Activated CD4-positive, alpha-beta T cell treated with anti-CD3 and anti-CD28 coated beads for 24 hours (primary cell): ENCODE measurements at regions not wholly inside any gene's neighbourhood (a gene's known extent, or its start where the extent isn't known, plus 50 kb on each side); places are given as distances from the start of the nearest gene placed in this dataset.
A peak's percentile ranks its signal among the peaks of the same experiment; 100 is the strongest.

Experiments used
- DNase-seq, 2 donors: peaks; one replicate each; pipeline ENCODE4 v3.0.0-alpha.2; 2020; ENCODE audit warnings: low read depth in 2 of 2

- no peak for DNase-seq
These were observed 416.2 kb upstream of the CCDC196 start for GRCh38 chr14:66069830-66070541.

- peak; percentile 54 to 61 for DNase-seq
These were observed 415.4 kb upstream of the CCDC196 start for GRCh38 chr14:66070542-66071319.

DNA sequence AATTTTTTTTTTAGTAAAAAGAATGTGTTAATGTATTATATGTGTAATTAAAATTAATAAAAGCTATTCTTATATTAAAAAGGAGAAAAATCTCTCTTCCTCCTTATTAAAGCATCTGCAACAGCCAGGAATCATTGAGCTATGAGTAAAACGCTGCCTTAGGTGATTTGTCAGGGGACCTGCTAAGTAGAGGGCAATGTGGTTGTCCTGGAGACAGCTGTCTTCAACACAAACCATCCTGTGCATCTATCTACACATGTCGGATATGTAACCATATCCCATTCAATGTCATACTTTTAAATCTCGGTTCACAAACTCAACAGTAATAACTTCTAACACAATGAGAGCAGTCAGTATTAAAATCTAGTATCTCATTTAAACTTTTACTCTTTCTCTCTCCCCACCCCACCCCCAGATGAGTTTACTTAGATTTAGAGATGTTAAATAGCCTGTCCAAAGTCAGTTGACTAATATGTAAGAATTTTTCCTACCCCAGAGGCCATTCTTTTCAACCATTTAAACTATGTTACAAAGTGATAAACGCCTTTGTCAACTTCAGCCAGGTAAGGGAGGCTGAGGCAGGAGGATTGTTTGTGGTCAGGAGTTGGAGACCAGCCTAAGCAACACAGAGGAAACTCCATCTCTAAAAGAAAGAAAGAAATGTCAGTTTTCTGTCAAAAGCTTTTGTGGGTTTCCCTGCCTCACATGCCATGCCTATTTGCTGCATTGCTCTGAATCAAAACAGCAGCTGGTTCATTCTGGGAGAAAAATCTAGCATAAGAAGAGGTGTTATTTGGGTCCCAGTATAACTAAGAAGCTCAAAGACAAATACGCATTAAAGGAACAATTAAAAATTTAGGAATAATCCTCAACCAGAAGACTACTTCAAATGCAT is 413.7 kb upstream of the CCDC196 start:
- DNase-seq: no peak

DNA sequence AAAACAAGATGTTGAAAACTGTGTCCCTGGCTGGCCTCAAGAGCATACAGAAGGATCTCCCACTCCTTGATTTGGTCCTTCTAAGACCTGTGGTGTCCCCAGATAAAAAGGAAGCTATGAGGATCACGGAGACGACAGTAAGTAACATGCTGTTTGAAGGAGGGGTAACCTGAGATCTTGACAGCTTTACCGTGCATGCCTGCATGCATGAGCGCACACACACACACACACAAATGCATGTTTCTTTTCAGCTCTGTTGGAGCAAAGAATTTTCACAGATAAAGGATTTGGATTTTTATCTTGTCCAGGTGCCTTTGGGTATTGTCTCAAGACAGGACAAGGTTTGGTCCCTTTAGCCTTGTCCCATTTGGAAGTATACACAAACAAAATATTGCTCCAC is 411.6 kb upstream of the CCDC196 start:
- DNase-seq: no peak

GRCh38 chr14:66076176-66076575 is 410.0 kb upstream of the CCDC196 start:
- DNase-seq: no peak

- no peak for DNase-seq
These were observed 408.2 kb upstream of the CCDC196 start for GRCh38 chr14:66078006-66078405.

DNA sequence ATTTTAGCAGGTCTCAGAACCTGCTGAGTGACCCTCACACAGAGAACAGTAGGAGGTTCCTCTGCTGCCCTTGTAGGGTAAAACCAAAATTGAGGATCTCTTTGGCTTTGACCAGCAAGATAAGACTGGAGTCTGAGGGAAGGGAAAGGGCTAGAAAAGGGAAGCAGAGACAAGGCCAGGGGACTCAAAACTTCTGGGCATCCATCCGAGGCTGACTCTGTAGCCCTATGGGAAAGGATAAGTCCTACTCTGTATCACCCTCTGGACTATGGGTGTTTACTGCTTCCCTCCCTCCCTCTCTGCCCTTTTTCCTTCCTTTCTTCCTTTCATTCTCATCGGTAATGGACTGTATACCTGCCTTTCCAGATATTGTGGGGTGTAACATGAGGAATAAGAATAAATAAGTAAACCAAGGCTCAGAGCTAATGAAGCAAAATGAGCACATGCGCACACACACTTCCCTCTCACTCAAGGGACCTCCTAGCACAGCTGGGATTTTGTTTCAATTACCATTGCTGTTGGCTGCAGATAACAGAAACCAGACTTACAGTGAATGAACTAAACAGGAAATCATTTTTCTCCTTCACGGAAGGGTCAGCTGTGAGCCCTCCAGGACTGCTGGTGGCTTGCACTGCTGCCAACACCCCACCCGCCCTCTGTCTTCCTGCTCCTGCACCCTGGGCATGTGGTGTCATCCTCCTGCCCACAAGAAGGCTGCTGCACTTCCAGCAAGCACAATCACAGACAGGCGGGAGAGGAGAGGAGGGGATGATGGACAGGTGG is 404.4 kb upstream of the CCDC196 start:
- DNase-seq: no peak

GRCh38 chr14:66085224-66085623 is 400.9 kb upstream of the CCDC196 start:
- DNase-seq: no peak

GRCh38 chr14:66085665-66086064 is 400.5 kb upstream of the CCDC196 start:
- DNase-seq: no peak

- DNase-seq: no peak
These were observed 398.9 kb upstream of the CCDC196 start for GRCh38 chr14:66087231-66087630.

DNA sequence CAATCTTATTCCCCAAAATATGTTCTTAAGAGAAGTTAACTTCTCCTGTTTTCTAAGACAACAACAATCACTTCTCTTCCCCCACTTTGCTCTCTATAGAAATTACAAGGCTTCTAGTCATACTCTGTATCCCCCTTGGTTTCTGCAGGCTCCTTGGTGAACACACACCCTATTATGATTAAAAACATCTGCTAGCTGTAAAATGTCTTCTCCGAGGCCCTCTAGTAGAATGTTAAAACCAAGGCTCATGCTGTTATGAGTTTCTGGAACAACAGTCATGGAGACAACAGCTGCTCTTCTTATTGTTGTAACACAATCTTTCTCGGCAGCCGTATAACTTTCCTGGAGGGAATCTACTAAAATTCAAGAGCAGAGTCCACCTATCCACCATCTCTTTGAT is 397.5 kb upstream of the CCDC196 start:
- no peak for DNase-seq

GRCh38 chr14:66092206-66092605 is 394.0 kb upstream of the CCDC196 start:
- DNase-seq: no peak

DNA sequence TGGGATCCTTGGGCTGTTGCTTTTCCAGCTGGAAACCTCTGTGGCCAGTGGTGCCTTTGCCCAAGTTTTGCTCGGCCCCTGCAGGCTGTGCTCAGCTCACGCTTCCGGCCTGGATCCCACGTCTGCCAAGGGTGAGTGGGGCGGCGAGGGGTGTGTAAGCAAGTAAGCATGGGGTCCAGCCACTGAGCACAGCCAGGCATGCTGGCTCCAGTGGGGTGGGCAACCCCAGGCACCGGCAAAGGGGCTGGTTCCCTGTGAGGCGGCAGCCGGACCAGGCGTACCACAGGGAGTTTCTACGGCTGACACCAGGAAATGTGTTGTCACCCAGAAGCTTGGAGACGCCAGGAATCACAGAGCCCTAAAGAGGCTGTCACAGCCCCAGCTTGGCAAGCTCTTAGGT is 393.4 kb upstream of the CCDC196 start:
- DNase-seq: no peak

DNA sequence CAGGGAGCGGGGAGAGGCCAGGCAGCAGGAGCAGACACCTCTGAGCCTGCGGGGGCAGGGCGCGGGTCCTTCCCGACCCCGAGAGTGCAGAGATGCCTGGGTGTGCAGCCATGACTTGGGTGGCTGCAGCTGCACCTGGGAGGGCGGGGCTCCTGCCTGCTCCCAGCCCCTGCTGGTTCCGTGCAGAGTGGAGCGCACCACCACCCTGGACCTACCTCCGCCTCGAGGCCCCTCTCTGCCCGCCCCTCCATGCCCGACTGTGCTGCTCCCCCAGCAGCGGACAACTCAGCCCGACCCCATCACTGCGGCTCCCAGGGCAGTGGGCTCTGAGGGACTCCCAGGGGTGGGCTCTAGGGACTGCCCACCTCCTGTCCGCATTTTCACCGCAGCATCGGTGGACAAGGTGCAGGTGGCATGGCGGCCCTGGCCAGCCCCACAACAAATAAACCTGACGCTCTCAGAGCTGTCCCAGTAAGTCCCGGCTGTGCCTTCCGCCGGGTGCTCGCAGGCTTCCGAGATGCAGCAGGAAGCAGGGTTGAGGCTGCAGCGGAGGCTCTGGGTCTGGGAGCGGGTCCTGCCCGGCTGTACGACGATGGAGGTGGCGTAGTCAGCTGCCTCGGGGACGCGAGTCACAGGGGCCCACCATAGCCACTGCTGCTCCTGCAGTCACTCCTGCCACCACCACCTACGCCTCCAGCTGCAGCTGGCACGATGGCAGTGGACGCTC is 392.0 kb upstream of the CCDC196 start:
- no peak for DNase-seq

GRCh38 chr14:66099451-66099850 is 386.7 kb upstream of the CCDC196 start:
- DNase-seq: no peak

GRCh38 chr14:66099931-66100330 is 386.2 kb upstream of the CCDC196 start:
- DNase-seq: no peak

- DNase-seq: no peak
These were observed 384.5 kb upstream of the CCDC196 start for GRCh38 chr14:66101662-66102061.

DNA sequence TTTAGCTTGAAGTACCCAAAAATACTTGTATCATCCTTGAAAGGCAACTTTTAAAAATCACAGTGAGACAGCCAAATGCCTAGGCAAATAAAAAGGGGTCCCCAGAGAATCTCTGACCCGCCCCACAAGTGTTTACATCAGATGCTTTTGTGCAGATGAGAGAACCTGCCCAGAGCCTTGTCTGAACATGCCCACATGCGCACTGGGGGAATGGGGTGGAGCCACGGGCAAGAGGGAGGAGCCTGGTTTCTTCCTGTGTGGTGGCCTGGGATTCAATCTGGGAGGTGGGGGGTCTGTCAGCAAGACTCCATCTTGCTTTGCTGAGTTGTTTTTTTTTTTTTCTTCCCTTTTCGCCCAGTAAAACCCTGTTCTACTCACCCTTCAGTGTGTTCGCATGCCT is 381.7 kb upstream of the CCDC196 start:
- DNase-seq: no peak

DNA sequence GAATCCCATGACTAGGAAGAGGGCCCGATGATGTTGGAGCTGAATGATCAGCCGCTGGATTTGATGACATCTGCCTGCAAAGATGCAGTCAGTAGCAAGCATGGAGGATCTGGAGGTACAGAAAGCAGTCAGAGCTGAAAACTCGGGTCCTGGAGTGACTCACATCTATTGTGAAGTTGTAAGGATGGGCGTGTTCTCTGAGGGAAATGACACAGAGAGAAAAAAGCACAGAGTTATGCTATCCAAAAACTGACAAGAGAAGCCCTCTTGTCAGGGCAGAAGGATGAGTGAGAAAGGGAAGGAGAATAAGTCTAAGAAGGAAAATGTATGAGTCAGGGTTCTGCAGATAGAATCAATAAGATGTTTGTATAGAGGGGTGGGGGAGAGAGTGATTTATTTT is 380.4 kb upstream of the CCDC196 start:
- DNase-seq: no peak

DNA sequence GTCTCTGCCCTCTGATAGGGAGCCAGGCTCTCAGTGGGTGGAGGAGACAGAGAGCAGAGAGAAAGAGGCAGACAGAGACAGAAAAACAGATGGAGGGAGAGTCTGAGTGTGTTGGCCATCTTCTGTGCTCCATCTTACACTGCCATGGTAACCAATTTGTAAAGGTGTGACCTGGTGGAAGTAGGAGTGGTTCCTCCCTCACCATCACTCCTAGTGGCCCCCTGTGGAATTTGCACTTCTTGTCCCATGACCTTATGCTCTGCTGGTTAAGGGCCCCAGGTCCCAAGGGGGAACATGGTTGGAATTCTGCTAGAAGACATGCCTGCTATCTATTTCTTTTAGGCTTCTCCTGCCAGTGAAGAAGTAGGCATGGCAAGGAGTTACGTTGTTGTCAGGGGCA is 376.7 kb upstream of the CCDC196 start:
- DNase-seq: no peak

DNA sequence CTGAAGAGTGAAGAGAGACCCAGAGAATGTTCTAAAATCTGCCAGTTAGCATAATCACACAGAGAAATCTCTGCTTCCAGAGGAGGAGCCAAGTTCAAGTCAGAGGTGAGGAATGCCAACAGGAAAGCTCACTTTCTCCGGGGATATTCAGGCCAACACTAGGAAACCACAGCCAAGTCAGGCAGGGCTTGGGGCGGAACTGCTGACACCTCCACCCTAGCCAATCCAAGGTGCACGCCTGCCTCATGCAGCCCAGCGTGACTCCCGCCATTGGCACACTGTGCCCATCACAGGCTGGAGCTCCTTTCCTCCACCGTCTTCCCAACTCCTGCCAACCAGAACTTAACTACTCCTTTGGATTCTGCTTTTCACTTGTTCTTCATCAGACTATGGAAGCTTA is 374.3 kb upstream of the CCDC196 start:
- DNase-seq: no peak
